Lung (tissue), 11 donors: ENCODE measurements at regions not wholly inside any gene's neighbourhood (a gene's known extent, or its start where the extent isn't known, plus 50 kb on each side); places are given as distances from the start of the nearest gene placed in this dataset.

Experiments used
- ATAC-seq: fragments of 200-7000 bp; cut with Tn5 transposase; one replicate; pipeline ENCODE4 v1.9.1; 2020; ENCODE audit warnings: moderate number of reproducible peaks; ENCODE audit not compliant: insufficient read depth, low FRiP score
- DNase-seq, 3 donors: peaks; one replicate each; pipeline ENCODE4 v3.0.0-alpha.2; 2013 to 2017
- H3K27ac ChIP-seq, 2 donors: one replicate each; pipeline ENCODE4 v1.5.1; 2013; ENCODE audit warnings: mild to moderate bottlenecking in 2 of 2, moderate library complexity in 2 of 2, control low read depth in 1 of 2, inconsistent platforms in 1 of 2, low read depth in 1 of 2, low read length in 1 of 2
- H3K27me3 ChIP-seq, 3 donors: one replicate each; pipeline ENCODE4 v1.5.1; 2013; ENCODE audit warnings: low read length in 2 of 3; ENCODE audit not compliant: control insufficient read depth in 3 of 3, insufficient read depth in 3 of 3
- H3K36me3 ChIP-seq, 4 donors: one replicate each; pipeline ENCODE4 v1.5.1; 2013; ENCODE audit warnings: low read length in 4 of 4, mild to moderate bottlenecking in 1 of 4, moderate library complexity in 1 of 4; ENCODE audit not compliant: control insufficient read depth in 4 of 4, insufficient read depth in 4 of 4
- H3K4me1 ChIP-seq, 5 donors: one replicate each; pipeline ENCODE4 v1.5.1; 2013; ENCODE audit warnings: low read length in 5 of 5, mild to moderate bottlenecking in 2 of 5, moderate library complexity in 1 of 5; ENCODE audit not compliant: control insufficient read depth in 5 of 5, insufficient read depth in 5 of 5
- H3K4me3 ChIP-seq: one replicate; pipeline ENCODE4 v1.5.1; 2013; ENCODE audit warnings: mild to moderate bottlenecking, control low read depth, moderate library complexity
- H3K9ac ChIP-seq, 2 donors: one replicate each; pipeline ENCODE4 v1.5.1; 2013; ENCODE audit warnings: low read length in 2 of 2, control low read depth in 1 of 2; ENCODE audit not compliant: insufficient read depth in 1 of 2
- H3K9me3 ChIP-seq, 4 donors: one replicate each; pipeline ENCODE4 v1.5.1; 2013; ENCODE audit warnings: low read length in 3 of 4, mild to moderate bottlenecking in 1 of 4, moderate library complexity in 1 of 4; ENCODE audit not compliant: control insufficient read depth in 4 of 4, insufficient read depth in 3 of 4
- CTCF ChIP-seq: IDR thresholded peaks from 2 replicates; pipeline ENCODE4 v1.5.1; 2012; ENCODE audit warnings: mild to moderate bottlenecking; ENCODE audit errors: control extremely low read depth, extremely low read depth
- WGBS, 2 donors: extraction: QIAGEN DNeasy Blood & Tissue Kit; methylation state at CpG; one replicate each; pipeline ENCODE4 v1.1.7; 2013; 5-methylcytosine and 5-hydroxymethylcytosine counted together
- donor health status: control.
- donor health status: control.
- donor health status: Bipolar disorder and iron deficiency.
- donor health status: healthy.
- donor health status: DM: yes; HTN: yes; CAD: no.

GRCh38 chr18:78682716-78683115 lies 296.9 kb upstream of the SALL3 start:
- peak in 1 of 3 donors; percentile 3 for DNase-seq

DNA sequence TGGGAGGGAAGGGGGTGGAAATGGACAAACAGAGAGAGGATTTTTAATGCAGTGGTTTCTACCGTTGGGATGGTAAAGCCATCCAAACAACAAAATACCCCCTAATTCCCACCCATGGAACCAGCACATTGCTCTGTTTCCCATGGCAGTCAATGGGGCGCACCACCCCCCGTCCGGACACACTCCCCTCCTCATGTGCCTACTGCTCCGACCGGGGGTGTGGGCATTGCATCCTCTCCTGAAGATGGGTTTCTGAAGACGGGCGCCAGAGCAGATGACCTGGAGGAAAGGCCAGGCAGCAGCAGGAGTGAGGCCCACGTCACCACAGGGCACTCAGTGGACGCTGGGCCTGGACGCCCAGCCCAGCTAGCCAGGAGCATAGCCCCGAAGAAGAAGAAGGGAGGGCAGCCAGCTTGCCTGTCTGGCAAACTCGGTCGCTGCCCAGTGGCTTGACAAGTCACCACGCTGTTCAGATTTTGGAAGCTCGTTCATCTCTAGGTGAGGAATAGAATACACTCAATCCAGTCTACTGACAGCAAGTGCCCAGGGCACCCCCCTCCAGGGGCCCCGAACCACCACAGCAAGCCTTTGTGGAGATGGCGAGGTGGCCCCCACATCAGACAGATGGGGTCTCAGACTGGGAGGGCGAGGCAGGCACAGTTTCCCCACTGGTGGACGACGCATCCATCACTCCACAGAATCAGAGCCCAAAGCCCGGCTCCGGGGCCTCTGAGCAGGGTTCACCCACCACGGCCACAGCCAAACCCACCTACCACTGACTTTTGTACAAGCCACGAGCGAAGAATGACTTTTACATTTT lies 296.2 kb upstream of the SALL3 start:
- DNase-seq (no peak), ATAC-seq (no peak)
- 87 to 89% methylated on average over 26 of the region's 26 CpGs for WGBS, 2 donors
- H3K27ac ChIP-seq = no peak overlapping the region
- TF ChIP-seq CTCF = no peak
- H3K4me3 ChIP-seq = no peak overlapping the region
- H3K9me3 ChIP-seq = no peaks in the 10 kb centered on the region
- H3K27me3 ChIP-seq = no peaks in the 10 kb centered on the region
- H3K36me3 ChIP-seq = no peaks in the 10 kb centered on the region
- H3K9ac ChIP-seq = no peak overlapping the region
- H3K4me1 ChIP-seq = no peaks in the 10 kb centered on the region

More at GRCh38 chr18:78682716-78683115, 296.9 kb upstream of the SALL3 start:
- H3K27me3 ChIP-seq = no peaks in the 10 kb centered on the region
- 61 to 63% methylated on average over 13 of the region's 13 CpGs for WGBS, 2 donors
- H3K4me3 ChIP-seq = no peak overlapping the region
- no peak for TF ChIP-seq CTCF
- no peaks in the 10 kb centered on the region for H3K36me3 ChIP-seq
- no peaks in the 10 kb centered on the region for H3K9me3 ChIP-seq
- H3K4me1 ChIP-seq = no peaks in the 10 kb centered on the region
- no peak overlapping the region for H3K27ac ChIP-seq
- H3K9ac ChIP-seq = no peak overlapping the region
- ATAC-seq = no peak

GRCh38 chr18:78685250-78685979 lies 294.2 kb upstream of the SALL3 start:
- ATAC-seq (no peak), DNase-seq (no peak)
- no peak for TF ChIP-seq CTCF
- Histone ChIP-seq H3K9ac (no peak overlapping the region), H3K9me3 (no peaks in the 10 kb centered on the region), H3K27me3 (no peaks in the 10 kb centered on the region), H3K4me3 (no peak overlapping the region), H3K36me3 (no peaks in the 10 kb centered on the region), H3K4me1 (no peaks in the 10 kb centered on the region), H3K27ac (no peak overlapping the region)
- 77 to 85% methylated on average over 22 to 23 of the region's 23 CpGs for WGBS, 2 donors
